ENCODE measurements at regions not wholly inside any gene's neighbourhood (a gene's known extent, or its start where the extent isn't known, plus 50 kb on each side); places are given as distances from the start of the nearest gene placed in this dataset.

- H3K4me3 Mint-ChIP-seq: no peak overlapping the region
- no peak overlapping the region for H3K27ac Mint-ChIP-seq
- no peaks in the 10 kb centered on the region for H3K36me3 Mint-ChIP-seq (ENCODE audit: low read depth)
- H3K4me1 Mint-ChIP-seq (ENCODE audit: low read depth): peaks cover 13% of the 10 kb centered on the region
- peaks cover 4% of the 10 kb centered on the region for H3K27me3 Mint-ChIP-seq (ENCODE audit: low read depth)
- H3K9me3 Mint-ChIP-seq: no peaks in the 10 kb centered on the region
Observed at GRCh38 chr3:194272861-194273742, 78.0 kb downstream of the CPN2 start.

GRCh38 chr3:194273743-194274310 is 77.3 kb downstream of the CPN2 start:
- no peak overlapping the region for H3K27ac Mint-ChIP-seq
- H3K4me3 Mint-ChIP-seq: no peak overlapping the region
- H3K4me1 Mint-ChIP-seq (ENCODE audit: low read depth): peaks cover 11% of the 10 kb centered on the region
- H3K27me3 Mint-ChIP-seq (ENCODE audit: low read depth): peaks cover under 1% of the 10 kb centered on the region
- no peaks in the 10 kb centered on the region for H3K9me3 Mint-ChIP-seq
- H3K36me3 Mint-ChIP-seq (ENCODE audit: low read depth): no peaks in the 10 kb centered on the region

GRCh38 chr3:194274424-194275085 is 76.6 kb downstream of the CPN2 start:
- H3K27me3 Mint-ChIP-seq (ENCODE audit: low read depth): no peaks in the 10 kb centered on the region
- peaks cover 11% of the 10 kb centered on the region for H3K4me1 Mint-ChIP-seq (ENCODE audit: low read depth)
- H3K36me3 Mint-ChIP-seq (ENCODE audit: low read depth): no peaks in the 10 kb centered on the region
- H3K9me3 Mint-ChIP-seq: no peaks in the 10 kb centered on the region
- no peak overlapping the region for H3K4me3 Mint-ChIP-seq
- H3K27ac Mint-ChIP-seq: peak overlapping the region; percentile 53

- H3K9me3 Mint-ChIP-seq: no peaks in the 10 kb centered on the region
- no peak overlapping the region for H3K4me3 Mint-ChIP-seq
- peak overlapping the region; percentile 73 for H3K27ac Mint-ChIP-seq
- H3K4me1 Mint-ChIP-seq (ENCODE audit: low read depth): peaks cover 15% of the 10 kb centered on the region
- H3K36me3 Mint-ChIP-seq (ENCODE audit: low read depth): no peaks in the 10 kb centered on the region
- H3K27me3 Mint-ChIP-seq (ENCODE audit: low read depth): no peaks in the 10 kb centered on the region
Observed at GRCh38 chr3:194275291-194275690, 75.8 kb downstream of the CPN2 start.

- Mint-ChIP-seq H3K9me3 (no peaks in the 10 kb centered on the region), H3K4me3 (no peak overlapping the region), H3K36me3 (ENCODE audit: low read depth) (no peaks in the 10 kb centered on the region), H3K4me1 (ENCODE audit: low read depth) (peaks cover 16% of the 10 kb centered on the region), H3K27me3 (ENCODE audit: low read depth) (no peaks in the 10 kb centered on the region), H3K27ac (no peak overlapping the region)
Observed at GRCh38 chr3:194275721-194276120, 75.4 kb downstream of the CPN2 start.

- Mint-ChIP-seq H3K4me3 (no peak overlapping the region), H3K27me3 (ENCODE audit: low read depth) (no peaks in the 10 kb centered on the region), H3K36me3 (ENCODE audit: low read depth) (no peaks in the 10 kb centered on the region), H3K4me1 (ENCODE audit: low read depth) (peaks cover 16% of the 10 kb centered on the region), H3K27ac (no peak overlapping the region), H3K9me3 (no peaks in the 10 kb centered on the region)
Observed at GRCh38 chr3:194276768-194277103, 74.4 kb downstream of the CPN2 start.

- Mint-ChIP-seq H3K27me3 (ENCODE audit: low read depth) (no peaks in the 10 kb centered on the region), H3K4me3 (no peak overlapping the region), H3K36me3 (ENCODE audit: low read depth) (no peaks in the 10 kb centered on the region), H3K27ac (no peak overlapping the region), H3K9me3 (no peaks in the 10 kb centered on the region), H3K4me1 (ENCODE audit: low read depth) (peaks cover 16% of the 10 kb centered on the region)
Observed at GRCh38 chr3:194277104-194277785, 73.9 kb downstream of the CPN2 start.

GRCh38 chr3:194277786-194278130 is 73.4 kb downstream of the CPN2 start:
- Mint-ChIP-seq H3K9me3 (no peaks in the 10 kb centered on the region), H3K36me3 (ENCODE audit: low read depth) (no peaks in the 10 kb centered on the region), H3K27ac (no peak overlapping the region), H3K4me1 (ENCODE audit: low read depth) (peaks cover 16% of the 10 kb centered on the region), H3K4me3 (no peak overlapping the region), H3K27me3 (ENCODE audit: low read depth) (no peaks in the 10 kb centered on the region)

- no peak overlapping the region for H3K27ac Mint-ChIP-seq
- H3K4me1 Mint-ChIP-seq (ENCODE audit: low read depth): peaks cover 16% of the 10 kb centered on the region
- no peak overlapping the region for H3K4me3 Mint-ChIP-seq
- H3K9me3 Mint-ChIP-seq: no peaks in the 10 kb centered on the region
- no peaks in the 10 kb centered on the region for H3K27me3 Mint-ChIP-seq (ENCODE audit: low read depth)
- no peaks in the 10 kb centered on the region for H3K36me3 Mint-ChIP-seq (ENCODE audit: low read depth)
Observed at GRCh38 chr3:194278186-194278845, 72.8 kb downstream of the CPN2 start.

GRCh38 chr3:194279101-194279500 is 72.0 kb downstream of the CPN2 start:
- Mint-ChIP-seq H3K36me3 (ENCODE audit: low read depth) (peaks cover 4% of the 10 kb centered on the region), H3K4me1 (ENCODE audit: low read depth) (peaks cover 16% of the 10 kb centered on the region), H3K27ac (no peak overlapping the region), H3K4me3 (no peak overlapping the region), H3K27me3 (ENCODE audit: low read depth) (peaks cover 4% of the 10 kb centered on the region), H3K9me3 (no peaks in the 10 kb centered on the region)

- Mint-ChIP-seq H3K4me3 (no peak overlapping the region), H3K27me3 (ENCODE audit: low read depth) (peaks cover 4% of the 10 kb centered on the region), H3K4me1 (ENCODE audit: low read depth) (peaks cover 14% of the 10 kb centered on the region), H3K9me3 (no peaks in the 10 kb centered on the region), H3K27ac (no peak overlapping the region), H3K36me3 (ENCODE audit: low read depth) (peaks cover 4% of the 10 kb centered on the region)
Observed at GRCh38 chr3:194279701-194280360, 71.3 kb downstream of the CPN2 start.

GRCh38 chr3:194280777-194281176 is 70.4 kb downstream of the CPN2 start:
- peaks cover 9% of the 10 kb centered on the region for H3K4me1 Mint-ChIP-seq (ENCODE audit: low read depth)
- no peak overlapping the region for H3K4me3 Mint-ChIP-seq
- no peaks in the 10 kb centered on the region for H3K9me3 Mint-ChIP-seq
- H3K27ac Mint-ChIP-seq: no peak overlapping the region
- peaks cover 4% of the 10 kb centered on the region for H3K36me3 Mint-ChIP-seq (ENCODE audit: low read depth)
- peaks cover 4% of the 10 kb centered on the region for H3K27me3 Mint-ChIP-seq (ENCODE audit: low read depth)

GRCh38 chr3:194281306-194281705 is 69.8 kb downstream of the CPN2 start:
- Mint-ChIP-seq H3K4me3 (no peak overlapping the region), H3K27ac (no peak overlapping the region), H3K27me3 (ENCODE audit: low read depth) (peaks cover 4% of the 10 kb centered on the region), H3K4me1 (ENCODE audit: low read depth) (peaks cover 9% of the 10 kb centered on the region), H3K9me3 (no peaks in the 10 kb centered on the region), H3K36me3 (ENCODE audit: low read depth) (peaks cover 4% of the 10 kb centered on the region)

GRCh38 chr3:194281766-194282165 is 69.4 kb downstream of the CPN2 start:
- Mint-ChIP-seq H3K4me1 (ENCODE audit: low read depth) (peaks cover 9% of the 10 kb centered on the region), H3K27ac (no peak overlapping the region), H3K36me3 (ENCODE audit: low read depth) (peaks cover 4% of the 10 kb centered on the region), H3K4me3 (no peak overlapping the region), H3K27me3 (ENCODE audit: low read depth) (peaks cover 4% of the 10 kb centered on the region), H3K9me3 (no peaks in the 10 kb centered on the region)

All from T-helper 1 cell treated with Interleukin-12 subunit alpha and Interleukin-12 subunit beta and Interleukin-4 antibody, amounts not matched to agents 30 μg/mL and 1 μg/mL, for 36 hours (primary cell).